Glomerular visceral epithelial cell (primary cell): ENCODE measurements at regions not wholly inside any gene's neighbourhood (a gene's known extent, or its start where the extent isn't known, plus 50 kb on each side); places are given as distances from the start of the nearest gene placed in this dataset.
"Not testable (repeated sequence)": the region's sequence is repeated elsewhere in the genome, so short reads cannot be mapped to it uniquely, and the experiment has no call there.

Experiments used
- DNase-seq: peaks from one replicate; pipeline ENCODE4 v3.0.0-alpha.2; 2016; ENCODE audit errors: extremely low spot score

- DNase-seq: not testable (repeated sequence)
Observed at GRCh38 chr6:86731631-86732030, 205.7 kb upstream of the HTR1E start.

DNA sequence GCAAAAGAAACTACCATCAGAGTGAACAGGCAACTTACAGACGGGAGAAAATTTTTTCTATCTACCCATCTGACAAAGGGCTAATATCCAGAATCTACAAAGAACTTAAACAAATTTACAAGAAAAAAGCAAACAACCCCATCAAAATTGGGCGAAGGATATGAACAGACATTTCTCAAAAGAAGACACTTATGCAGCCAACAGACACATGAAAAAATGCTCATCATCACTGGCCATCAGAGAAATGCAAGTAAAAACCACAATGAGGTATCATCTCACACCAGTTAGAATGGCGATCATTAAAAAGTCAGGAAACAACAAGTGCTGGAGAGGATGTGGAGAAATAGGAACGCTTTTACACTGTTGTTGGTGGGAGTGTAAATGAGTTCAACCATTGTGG lies 206.6 kb upstream of the HTR1E start:
- DNase-seq: not testable (repeated sequence)

DNA sequence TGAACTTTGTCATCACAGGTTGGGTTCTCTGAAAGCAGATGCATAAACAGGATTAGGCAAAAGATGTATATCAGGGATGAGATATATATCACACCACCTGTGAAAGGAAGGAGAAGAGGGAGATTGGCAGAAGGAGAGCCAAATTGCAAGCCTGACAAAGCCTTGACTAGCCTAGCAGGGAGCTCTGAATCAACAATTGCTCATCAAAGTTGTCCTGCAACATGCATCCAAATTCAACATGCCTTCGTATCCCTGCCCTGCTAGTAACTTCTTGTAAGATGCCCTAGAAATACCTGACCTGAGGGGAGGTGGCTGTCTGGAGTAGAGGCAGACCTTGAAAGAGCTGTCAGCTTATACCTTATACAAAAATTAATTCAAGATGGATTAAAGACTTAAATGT lies 207.1 kb upstream of the HTR1E start:
- DNase-seq: no peak

- no peak for DNase-seq
Observed at GRCh38 chr6:86728976-86729375, 208.4 kb upstream of the HTR1E start.

GRCh38 chr6:86724695-86725094 lies 212.6 kb upstream of the HTR1E start:
- no peak for DNase-seq

DNA sequence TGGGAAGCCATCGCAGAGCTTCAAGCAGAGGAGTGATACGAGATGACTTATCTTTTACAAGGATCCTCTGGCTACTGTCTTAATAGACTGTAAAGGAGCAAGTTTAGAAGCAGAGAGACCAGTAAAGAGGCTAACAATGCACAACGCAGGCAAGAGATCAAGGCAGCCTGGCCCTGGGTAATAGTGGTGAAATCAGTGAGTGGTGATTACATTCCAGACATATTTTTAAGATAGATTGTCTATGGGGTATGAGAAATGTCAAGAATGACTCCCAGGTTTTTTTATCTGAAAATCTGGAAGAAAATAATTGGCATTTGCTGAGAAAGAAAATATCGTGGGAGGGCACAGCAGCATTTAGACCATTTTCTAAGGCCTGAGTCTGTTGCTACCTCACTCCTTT lies 213.6 kb upstream of the HTR1E start:
- DNase-seq: peak; percentile 9

DNA sequence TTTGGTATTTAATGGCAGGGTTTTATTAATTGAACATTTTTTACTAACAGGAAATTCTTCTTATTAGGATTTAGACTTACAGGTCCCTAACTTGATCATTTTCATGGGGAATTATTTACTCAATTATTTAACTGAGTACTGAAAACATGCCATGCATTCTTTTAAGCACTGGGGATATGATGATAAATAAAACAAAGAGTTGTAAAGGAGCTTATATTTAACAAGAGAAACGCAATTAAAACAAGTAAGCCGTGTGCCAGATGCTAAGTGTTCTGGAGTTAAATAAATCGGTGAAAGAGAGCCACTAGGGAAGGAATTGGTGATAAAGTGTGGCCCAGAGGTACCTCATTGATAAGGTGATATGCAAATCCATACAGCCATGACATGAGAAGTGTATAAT lies 214.2 kb upstream of the HTR1E start:
- no peak for DNase-seq

- DNase-seq: no peak
Observed at GRCh38 chr6:86722131-86722530, 215.2 kb upstream of the HTR1E start.

- DNase-seq: peak; percentile 27
Observed at GRCh38 chr6:86715676-86716075, 221.7 kb upstream of the HTR1E start.

DNA sequence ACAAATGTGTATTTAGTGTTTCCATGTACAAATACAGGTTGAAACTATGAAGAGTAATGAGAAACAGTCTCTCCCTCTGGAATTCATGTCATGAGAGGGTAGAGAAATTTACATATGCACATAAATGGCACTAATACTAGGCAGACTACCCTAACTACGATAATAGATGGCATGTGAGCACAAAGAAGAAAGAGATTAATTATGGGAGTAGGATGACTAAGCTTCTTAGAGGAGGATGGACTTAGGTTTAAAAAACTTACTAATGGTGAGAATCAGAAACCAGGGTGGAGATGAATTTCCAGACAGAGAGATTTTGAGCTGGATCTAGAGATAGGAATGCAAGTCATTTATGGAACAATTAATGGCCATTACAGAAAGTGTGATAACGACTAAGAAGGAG lies 225.3 kb upstream of the HTR1E start:
- no peak for DNase-seq

DNA sequence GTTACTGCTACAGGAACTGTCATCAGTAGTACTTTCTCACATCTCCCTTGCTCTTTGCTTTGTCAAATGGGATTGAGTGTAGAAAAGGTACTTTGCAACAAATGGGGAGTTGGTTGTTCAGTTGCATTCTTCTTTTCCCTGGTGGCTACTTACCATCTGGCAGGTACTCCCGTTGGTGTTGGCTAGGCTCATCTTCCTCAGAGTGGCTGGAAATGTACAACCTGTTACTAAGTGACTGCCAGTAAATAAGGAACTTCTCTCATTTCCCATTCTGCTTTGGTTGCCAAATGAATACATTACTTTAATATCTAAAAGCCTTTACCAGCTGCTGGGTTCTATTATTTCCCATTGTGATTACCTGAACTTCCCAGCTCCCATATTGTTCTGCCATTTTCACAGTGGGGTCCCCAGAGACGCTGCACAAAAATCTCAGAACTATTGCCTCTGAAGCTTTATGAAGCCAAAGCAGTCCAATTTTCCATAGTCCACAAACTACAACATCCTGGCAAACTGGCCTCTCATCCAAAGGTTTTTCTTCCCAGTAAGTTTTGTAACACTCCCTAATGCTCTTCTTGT lies 229.7 kb upstream of the HTR1E start:
- DNase-seq: no peak

DNA sequence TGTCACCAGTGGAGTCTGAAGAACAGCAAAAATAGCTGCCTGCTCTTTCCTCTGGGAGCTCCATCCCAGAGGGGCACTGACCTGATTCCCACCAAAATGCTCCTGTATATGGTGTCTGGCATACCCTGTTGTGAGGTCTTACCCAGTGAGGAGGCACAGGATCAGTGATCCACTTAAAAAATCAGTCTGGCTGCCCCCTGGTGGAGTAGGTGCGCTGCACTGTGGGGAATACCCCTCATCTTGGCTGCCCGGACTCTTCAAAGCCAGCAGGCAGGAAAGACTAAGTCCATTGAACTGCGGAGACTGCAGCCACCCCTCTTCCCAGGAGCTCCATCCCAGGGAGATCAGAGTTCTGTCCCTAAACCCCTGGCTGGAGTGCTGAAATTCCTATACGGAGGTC lies 230.9 kb upstream of the HTR1E start:
- DNase-seq: no peak

DNA sequence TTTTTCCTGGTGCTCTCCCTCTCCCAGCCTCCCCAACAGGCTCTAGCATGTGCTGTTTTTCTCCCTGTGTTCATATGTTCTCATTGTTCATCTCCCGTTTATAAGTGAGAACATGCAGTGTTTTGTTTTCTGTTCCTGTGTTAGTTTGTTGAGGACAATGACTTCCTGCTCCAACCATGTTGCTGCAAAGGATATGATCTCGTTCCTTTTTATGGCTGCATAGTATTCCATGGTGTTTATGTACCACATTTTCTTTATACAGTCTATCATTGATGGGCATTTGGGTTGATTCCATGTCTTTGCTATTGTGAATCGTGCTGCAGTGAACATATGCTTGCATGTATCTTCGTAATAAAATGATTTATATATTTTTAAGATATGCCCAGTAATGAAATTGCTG lies 236.1 kb upstream of the HTR1E start:
- DNase-seq: not testable (repeated sequence)

DNA sequence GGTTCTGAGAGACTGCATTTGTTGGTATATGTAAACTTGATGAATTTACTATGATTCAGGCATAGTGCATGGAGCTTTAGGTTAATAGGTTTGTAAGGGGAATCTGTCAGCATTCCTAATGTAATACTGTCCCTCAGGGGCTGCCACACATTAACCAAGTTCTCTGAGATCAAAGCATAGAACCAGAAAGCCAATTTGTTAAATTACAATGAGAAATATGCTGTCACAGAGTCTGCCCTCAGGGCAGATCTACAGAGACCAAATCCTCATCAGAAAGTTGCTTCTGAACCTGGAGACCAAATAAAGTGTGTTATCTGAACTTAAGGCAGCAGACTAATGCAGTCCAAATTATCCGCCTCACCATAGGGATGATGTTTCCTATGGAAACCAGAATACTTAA lies 250.8 kb upstream of the HTR1E start:
- DNase-seq: no peak

DNA sequence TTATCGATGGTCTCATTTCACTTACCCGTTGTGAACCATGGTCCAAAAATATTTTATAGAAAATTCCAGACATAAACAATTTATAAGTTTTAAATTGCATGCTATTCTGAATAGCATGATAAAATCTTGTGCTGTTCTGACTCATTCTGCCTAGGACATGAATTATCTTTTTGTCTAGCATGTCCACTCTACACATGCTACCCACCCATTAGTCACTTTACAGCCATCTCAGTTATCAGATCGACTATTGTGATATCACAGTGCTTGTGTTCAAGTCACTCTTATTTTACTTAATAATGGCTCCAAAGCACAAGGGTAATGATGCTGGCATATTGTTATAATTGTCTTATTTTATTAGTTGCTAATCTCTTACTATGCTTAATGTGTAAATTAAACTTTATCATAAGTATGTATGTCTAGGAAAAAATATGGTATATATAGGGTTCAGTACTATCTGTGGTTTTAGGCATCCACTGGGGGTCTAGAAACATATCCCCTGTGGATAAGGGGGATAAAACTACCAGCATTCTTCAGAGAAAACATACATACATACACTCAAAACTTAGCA lies 252.0 kb upstream of the HTR1E start:
- DNase-seq: no peak

DNA sequence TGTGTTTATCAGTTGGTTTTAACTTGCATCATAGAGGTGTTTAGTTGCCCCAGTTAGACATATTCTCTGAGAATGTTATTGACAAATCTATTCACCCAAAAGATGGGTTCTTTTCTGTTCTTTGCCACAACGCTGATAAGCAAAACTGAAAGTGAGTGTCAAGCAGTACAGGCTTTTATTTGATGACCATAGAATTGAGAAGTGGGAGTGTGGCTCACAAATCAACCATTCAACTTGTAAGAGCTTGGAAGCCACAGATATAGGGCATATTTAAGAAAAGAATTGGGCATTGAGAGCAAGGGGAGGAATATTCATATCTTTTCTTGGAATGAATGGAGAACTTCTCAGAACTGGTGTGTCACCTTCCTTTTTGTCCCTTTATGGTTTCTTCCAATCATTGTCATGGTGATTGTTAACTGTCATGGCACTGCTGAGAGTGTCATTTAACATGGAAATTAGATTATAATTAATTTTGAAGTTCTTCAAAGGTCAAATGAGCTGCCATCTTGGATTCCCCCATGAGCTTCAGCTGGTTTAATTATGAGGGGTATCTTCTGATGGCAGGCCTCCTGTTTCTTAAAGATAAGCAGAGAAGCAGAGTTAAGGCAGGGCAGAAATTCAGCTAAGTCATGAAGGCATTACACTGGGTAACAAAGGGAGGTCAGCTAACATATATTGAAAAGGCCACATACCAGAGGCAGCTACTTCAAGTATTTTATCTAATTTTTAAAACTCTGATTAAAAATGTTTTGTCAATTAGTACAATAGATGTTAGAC lies 254.0 kb upstream of the HTR1E start:
- no peak for DNase-seq

DNA sequence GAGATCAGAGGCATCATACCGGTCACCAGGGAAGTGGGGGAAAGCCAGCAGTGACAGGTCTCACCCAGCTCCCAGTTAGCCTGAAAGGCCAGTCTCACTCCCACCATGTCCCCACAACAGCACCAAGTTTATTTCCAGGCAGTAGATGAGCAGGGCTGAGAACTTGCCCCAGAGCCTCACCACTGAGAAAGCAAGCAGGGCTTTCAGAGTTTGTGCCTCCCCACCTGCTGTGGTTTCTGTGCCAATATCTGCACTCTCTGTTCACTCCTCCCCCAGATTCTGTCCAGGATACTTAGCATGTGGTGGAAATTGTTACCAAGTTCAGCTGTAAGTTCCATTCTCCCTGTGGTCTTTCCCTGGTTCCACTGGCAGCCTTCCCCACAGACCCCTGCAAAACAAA lies 255.0 kb upstream of the HTR1E start:
- no peak for DNase-seq

DNA sequence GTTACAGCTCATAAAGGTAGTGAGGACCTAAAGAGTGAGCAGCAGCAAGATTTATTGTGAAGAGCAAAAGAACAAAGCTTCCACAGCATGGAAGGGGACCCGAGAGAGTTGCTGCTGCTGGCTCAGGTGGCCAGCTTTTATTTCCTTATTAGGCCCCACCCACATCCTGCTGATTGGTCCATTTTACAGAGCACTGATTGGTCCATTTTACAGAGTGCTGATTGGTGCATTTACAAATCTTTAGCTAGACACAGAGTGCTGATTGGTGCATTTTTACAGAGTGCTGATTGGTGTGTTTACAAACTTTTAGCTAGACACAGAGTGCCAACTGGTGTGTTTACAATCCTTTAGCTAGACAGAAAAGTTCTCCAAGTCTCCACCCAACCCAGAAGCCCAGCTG lies 256.2 kb upstream of the HTR1E start:
- not testable (repeated sequence) for DNase-seq

DNA sequence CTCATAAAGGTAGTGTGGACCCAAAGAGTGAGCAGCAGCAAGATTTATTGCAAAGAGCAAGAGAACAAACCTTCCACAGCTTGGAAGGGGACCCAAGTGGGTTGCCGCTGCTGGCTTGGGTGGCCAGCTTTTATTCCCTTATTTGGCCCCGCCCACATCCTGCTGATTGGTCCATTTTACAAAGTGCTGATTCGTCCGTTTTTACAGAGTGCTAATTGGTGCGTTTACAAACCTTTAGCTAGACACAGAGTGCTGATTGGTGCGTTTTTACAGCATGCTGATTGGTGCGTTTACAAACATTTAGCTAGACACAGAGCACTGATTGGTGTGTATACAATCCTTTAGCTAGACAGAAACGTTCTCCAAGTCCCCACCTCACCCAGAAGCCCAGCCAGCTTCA lies 265.2 kb upstream of the HTR1E start:
- not testable (repeated sequence) for DNase-seq

DNA sequence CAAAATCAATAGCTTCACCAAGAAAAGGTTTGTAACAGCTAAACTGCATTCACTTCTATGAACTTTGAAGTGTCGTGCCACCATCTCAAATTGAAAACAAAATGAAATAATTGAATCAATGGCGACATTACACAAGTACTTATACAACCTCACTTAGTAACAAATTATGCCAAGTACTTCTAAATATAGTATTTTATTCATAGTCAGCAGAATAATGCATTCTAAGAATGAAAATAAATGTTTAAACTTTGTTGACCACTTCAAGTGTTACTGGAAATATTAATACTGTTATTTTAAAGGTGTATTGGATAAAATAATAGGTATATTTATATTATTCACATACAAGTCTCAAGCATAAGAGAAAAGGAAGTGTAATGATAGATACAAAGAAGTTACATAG lies 280.1 kb upstream of the HTR1E start:
- DNase-seq: no peak

- DNase-seq: no peak
Observed at GRCh38 chr6:86629123-86629522, 308.2 kb upstream of the HTR1E start.

DNA sequence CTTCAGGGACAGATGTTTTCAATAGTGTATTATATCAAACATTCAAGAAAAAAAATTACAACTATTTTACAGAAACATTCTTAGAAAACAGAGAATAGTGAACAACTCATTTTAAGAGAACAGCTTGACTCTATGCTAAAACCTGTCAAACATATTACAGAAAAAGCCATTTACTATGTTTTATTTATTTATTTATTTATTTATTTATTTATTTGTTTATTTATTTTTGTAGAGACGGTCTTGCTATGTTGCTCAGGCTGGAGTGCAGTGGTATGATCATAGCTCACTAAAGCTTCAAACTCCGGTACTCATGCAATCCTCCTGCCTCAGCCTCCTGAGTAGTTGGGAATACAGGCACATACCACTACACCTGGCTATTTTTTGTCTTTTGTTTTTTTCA lies 317.9 kb upstream of the HTR1E start:
- no peak for DNase-seq

- DNase-seq: no peak
Observed at GRCh38 chr6:86615299-86615698, 322.0 kb upstream of the HTR1E start.
